Heart left ventricle (tissue), 16 donors: ENCODE measurements at regions not wholly inside any gene's neighbourhood (a gene's known extent, or its start where the extent isn't known, plus 50 kb on each side); places are given as distances from the start of the nearest gene placed in this dataset.

Experiments
- ATAC-seq, 4 donors: fragments of 200-7000 bp; cut with Tn5 transposase; one replicate each; pipeline ENCODE4 v1.9.1; 2020 to 2022; ENCODE audit warnings: moderate library complexity in 4 of 4, mild to moderate bottlenecking in 3 of 4, moderate number of reproducible peaks in 1 of 4
- DNase-seq, 5 donors: peaks; one replicate each; pipeline ENCODE4 v3.0.0-alpha.2; 2020
- H3K27ac ChIP-seq, 12 donors: fragments of 200-600 bp; sonication (generic) in 4 of 12; one replicate each; pipeline versions ENCODE4 v1.5.0 to v1.8.0; 2016 to 2022; ENCODE audit warnings: mild to moderate bottlenecking in 2 of 12
- H3K27me3 ChIP-seq, 9 donors: fragments of 200-600 bp; sonication (generic) in 2 of 9; one replicate each; pipeline versions ENCODE4 v1.5.1 to v1.8.0; 2016 to 2022; ENCODE audit warnings: mild to moderate bottlenecking in 3 of 9
- H3K36me3 ChIP-seq, 9 donors: fragments of 200-600 bp; sonication (generic) in 2 of 9; one replicate each; pipeline versions ENCODE4 v1.5.0 to v1.8.0; 2018 to 2022; ENCODE audit warnings: mild to moderate bottlenecking in 2 of 9
- H3K4me1 ChIP-seq, 12 donors: fragments of 200-600 bp; sonication (generic) in 4 of 12; one replicate each; pipeline versions ENCODE4 v1.5.0 to v1.8.0; 2016 to 2022; ENCODE audit warnings: mild to moderate bottlenecking in 3 of 12
- H3K4me3 ChIP-seq, 12 donors: fragments of 200-600 bp; sonication (generic) in 4 of 12; one replicate each; pipeline versions ENCODE4 v1.5.0 to v1.8.0; 2017 to 2022; ENCODE audit warnings: mild to moderate bottlenecking in 9 of 12, moderate library complexity in 4 of 12
- H3K9me3 ChIP-seq, 12 donors: fragments of 200-600 bp; sonication (generic) in 4 of 12; one replicate each; pipeline versions ENCODE4 v1.5.0 to v1.8.0; 2016 to 2022; ENCODE audit warnings: mild to moderate bottlenecking in 1 of 12
- CTCF ChIP-seq, 12 donors: fragments of 200-600 bp; sonication (generic) in 4 of 12; IDR thresholded peaks; one replicate each; pipeline versions ENCODE4 v1.5.0 to v1.8.0; 2018 to 2022; ENCODE audit warnings: antibody characterized with exemption in 12 of 12, mild to moderate bottlenecking in 5 of 12
- POLR2A ChIP-seq, 2 donors: fragments of 450-650 bp; IDR thresholded peaks; one replicate each; pipeline ENCODE4 v1.6.1; 2017; ENCODE audit warnings: antibody characterized with exemption in 2 of 2, mild to moderate bottlenecking in 2 of 2, moderate library complexity in 2 of 2
- WGBS, 4 donors: extraction: QIAGEN DNeasy Blood & Tissue Kit in 2 of 4; methylation state at CpG; one replicate each; pipeline versions ENCODE4 v1.1.5 to v1.1.7; 2013 to 2018; 5-methylcytosine and 5-hydroxymethylcytosine counted together
- intact Hi-C, 10 donors: fragments of 100-400 bp; cut with DNase I; formaldehyde crosslinking; loops; one replicate each; pipeline versions ENCODE4 v1.11.1 to v1.14.2; 2022
- donor health status: ischemic (EF 13 %, LVEDD 7.1; RV severe dilation, severe dysfunction).
- donor health status: healthy with polysubstance abuse.
- donor health status: DM: no; HTN: yes; CAD: no.
- donor health status: DM: no; HTN: no; CAD: no.
- donor health status: ischemic (EF 25% LVEDD 6.9; RV normal size, moderate dysfunction).
- donor health status: ischemic (EF 25% LVEDD 5.7; RV mildly dilated, moderate dysfunction).
- donor health status: healthy.
- donor health status: DM: yes; HTN: yes; CAD: no.
- donor health status: ischemic (EF 35%, LVEDD 5.7; RV mildly dilated, moderate dysfunction).
- donor health status: nonischemic (EF 11% LVEDD 7.7; RV severe dilation, severe dysfunction).
- donor health status: DM: yes; HTN: yes; CAD: no.
- donor health status: PGD.
- donor health status: ischemic (EF 29% LVEDD 5.4; RV normal size, mild dysfunction).
- donor health status: nonischemic (EF 23%, LVEDD 6.1; RV moderate dilation, normal function).

- intact Hi-C loops: no loop called here
- 61 to 79% (median 69%) methylated on average over 3 of the region's 3 CpGs for WGBS, 4 donors
- Histone ChIP-seq H3K27ac (no peak overlapping the region), H3K4me3 (no peak overlapping the region), H3K27me3 (peaks cover 0 to 28% (median 4%) of the 10 kb centered on the region in 9 donors), H3K36me3 (no peaks in the 10 kb centered on the region), H3K9me3 (peaks cover 0 to 9% (median 0%) of the 10 kb centered on the region in 12 donors), H3K4me1 (peaks cover 0 to 10% (median 0%) of the 10 kb centered on the region in 12 donors)
- TF ChIP-seq POLR2A (IDR thresholded peaks at IDR 0.05) (no peak), CTCF (IDR thresholded peaks at IDR 0.05) (no peak)
- DNase-seq (no peak), ATAC-seq (no peak)
Measured at GRCh38 chr15:69748576-69749185, 296.1 kb downstream of the RPLP1 start.

DNA sequence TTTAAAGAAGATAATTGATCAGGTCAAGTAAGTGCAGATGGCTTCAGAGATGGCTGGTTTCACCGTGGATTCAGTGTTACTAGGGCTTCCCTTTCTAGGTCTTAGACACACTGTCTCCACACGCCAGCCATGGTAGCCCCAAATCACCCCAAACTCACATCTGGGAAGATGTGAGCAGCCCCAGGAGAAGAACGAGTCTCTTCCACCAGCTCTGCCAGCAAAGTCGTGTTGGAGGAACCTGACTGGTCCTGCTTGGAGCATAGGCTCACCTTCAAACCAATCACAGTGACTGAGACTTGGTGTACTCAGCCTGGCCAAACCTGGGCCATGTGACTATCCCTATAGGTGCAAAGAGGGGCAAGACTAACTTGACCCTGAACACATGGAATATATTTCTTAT is 296.7 kb downstream of the RPLP1 start:
- intact Hi-C loops: no loop called here
- 75 to 87% (median 85%) methylated on average over 4 of the region's 4 CpGs for WGBS, 4 donors

DNA sequence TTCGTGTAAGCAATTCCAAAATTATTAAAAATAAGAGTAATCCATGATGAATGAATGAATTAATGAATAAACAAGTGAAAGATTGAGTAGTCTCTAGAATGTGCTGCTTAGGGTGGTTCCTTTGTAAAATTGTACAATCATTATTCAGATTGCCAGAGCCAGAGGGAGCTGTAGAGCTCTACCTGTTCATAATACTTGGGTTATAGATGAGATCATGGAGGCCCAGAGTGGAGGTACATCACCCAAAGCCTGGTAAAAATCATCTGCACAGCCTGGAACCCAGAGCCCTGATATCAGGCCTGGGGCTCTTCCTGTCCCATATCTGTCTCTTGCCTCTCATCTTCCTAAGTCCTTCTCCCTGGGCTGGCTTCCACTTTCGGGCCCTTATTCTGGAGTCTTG is 297.2 kb downstream of the RPLP1 start:
- intact Hi-C loops: loop anchor here in 1 of 10 donors (10.0 kb wide), 2 partner anchors 55 to 135 kb away; no protein-coding TSS in a partner anchor
- no peak for TF ChIP-seq POLR2A (IDR thresholded peaks at IDR 0.05)
- peak in 5 of 12 donors; percentile 8 to 29 (median 15) for TF ChIP-seq CTCF (IDR thresholded peaks at IDR 0.05)
- no peak overlapping the region for H3K4me3 ChIP-seq

More for the DNA sequence above, 296.7 kb downstream of the RPLP1 start:
- TF ChIP-seq CTCF (IDR thresholded peaks at IDR 0.05): no peak
- TF ChIP-seq POLR2A (IDR thresholded peaks at IDR 0.05): no peak
- no peaks in the 10 kb centered on the region for H3K36me3 ChIP-seq
- no peak overlapping the region for H3K4me3 ChIP-seq
- ATAC-seq (no peak), DNase-seq (no peak)
- H3K4me1 ChIP-seq: peaks cover 0 to 15% (median 0%) of the 10 kb centered on the region in 12 donors
- H3K27ac ChIP-seq: no peak overlapping the region
- H3K9me3 ChIP-seq: peaks cover 0 to 10% (median 0%) of the 10 kb centered on the region in 12 donors
- H3K27me3 ChIP-seq: peaks cover 0 to 25% (median 4%) of the 10 kb centered on the region in 9 donors

DNA sequence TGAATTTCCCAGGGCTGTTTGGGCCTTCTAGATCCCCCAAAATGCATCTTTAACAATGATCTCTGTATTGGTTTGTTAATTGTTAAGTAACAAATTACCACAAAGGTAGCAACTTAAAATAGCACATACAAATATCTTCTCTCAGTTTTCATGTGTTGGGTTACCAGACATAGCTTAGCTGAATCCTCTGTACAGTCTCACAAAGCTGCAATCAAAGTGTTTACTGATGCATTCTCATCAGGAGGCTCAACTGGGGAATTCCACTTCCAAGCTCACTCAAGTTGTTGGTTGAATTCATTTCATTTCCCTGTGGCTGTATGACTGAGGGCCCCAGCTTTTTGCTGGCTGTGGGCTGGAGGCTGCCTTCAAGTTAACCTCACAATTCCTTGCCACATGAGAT is 297.6 kb downstream of the RPLP1 start:
- ATAC-seq (no peak), DNase-seq (no peak)
- Histone ChIP-seq H3K36me3 (no peaks in the 10 kb centered on the region), H3K27ac (no peak overlapping the region), H3K4me1 (peaks cover 0 to 20% (median 0%) of the 10 kb centered on the region in 12 donors), H3K27me3 (peaks cover 0 to 18% (median 0%) of the 10 kb centered on the region in 9 donors), H3K4me3 (no peak overlapping the region), H3K9me3 (peaks cover 0 to 10% (median 0%) of the 10 kb centered on the region in 12 donors)
- intact Hi-C loops: loop anchor here in 1 of 10 donors (10.0 kb wide), 2 partner anchors 55 to 135 kb away; no protein-coding TSS in a partner anchor
- TF ChIP-seq CTCF (IDR thresholded peaks at IDR 0.05) (no peak), POLR2A (IDR thresholded peaks at IDR 0.05) (no peak)

More for the DNA sequence above, 297.2 kb downstream of the RPLP1 start:
- no peaks in the 10 kb centered on the region for H3K36me3 ChIP-seq
- peaks cover 0 to 15% (median 0%) of the 10 kb centered on the region in 12 donors for H3K4me1 ChIP-seq
- no peak overlapping the region for H3K27ac ChIP-seq
- no peak for DNase-seq
- ATAC-seq: no peak
- 78 to 84% (median 81%) methylated on average over 2 of the region's 2 CpGs for WGBS, 4 donors
- peaks cover 0 to 10% (median 0%) of the 10 kb centered on the region in 12 donors for H3K9me3 ChIP-seq
- H3K27me3 ChIP-seq: peaks cover 0 to 20% (median 1%) of the 10 kb centered on the region in 9 donors
